HG03521 (cell line): ENCODE measurements at regions not wholly inside any gene's neighbourhood (a gene's known extent, or its start where the extent isn't known, plus 50 kb on each side); places are given as distances from the start of the nearest gene placed in this dataset.

Source experiments
- ATAC-seq: cut with Tn5 transposase; IDR thresholded peaks from one replicate; pipeline ENCODE4 v1.9.1; 2021; ENCODE audit warnings: mild to moderate bottlenecking, moderate library complexity; ENCODE audit not compliant: unreplicated experiment

DNA sequence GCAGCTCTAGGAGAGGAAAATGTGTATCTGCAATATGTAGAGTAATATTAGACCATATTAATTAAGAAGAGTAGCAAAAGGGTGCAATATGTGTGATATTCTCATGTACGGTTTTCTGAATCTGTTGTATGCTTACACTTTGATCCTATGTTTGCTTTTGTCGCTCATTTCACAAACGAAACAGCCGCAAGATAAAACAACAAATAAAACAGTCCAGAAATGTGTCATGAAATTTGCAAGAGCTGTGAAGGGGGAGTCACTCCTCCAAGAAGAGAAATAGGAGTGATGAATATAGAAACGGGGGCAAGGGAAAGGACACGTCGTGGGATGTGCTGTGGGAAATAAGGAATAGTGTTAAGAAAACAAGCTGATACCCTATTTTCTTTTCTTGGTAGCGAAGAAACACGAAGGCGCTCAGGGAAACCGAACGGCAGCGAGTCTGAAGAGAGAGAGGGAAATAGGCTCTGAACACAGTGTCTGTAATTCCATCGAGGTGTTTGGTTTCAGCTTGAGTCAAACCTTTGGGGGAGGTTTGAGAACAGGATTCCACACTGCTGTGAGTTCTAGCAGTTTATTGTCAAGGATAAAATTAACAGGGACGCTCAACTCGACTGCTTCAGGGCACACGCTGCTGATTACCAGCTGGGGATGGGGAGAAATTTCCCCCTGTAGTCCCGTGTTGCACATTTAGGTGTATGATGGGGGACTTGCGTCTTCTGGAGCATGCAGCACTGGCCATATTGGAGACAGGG is 595.6 kb upstream of the TENM3 start:
- ATAC-seq = no peak

DNA sequence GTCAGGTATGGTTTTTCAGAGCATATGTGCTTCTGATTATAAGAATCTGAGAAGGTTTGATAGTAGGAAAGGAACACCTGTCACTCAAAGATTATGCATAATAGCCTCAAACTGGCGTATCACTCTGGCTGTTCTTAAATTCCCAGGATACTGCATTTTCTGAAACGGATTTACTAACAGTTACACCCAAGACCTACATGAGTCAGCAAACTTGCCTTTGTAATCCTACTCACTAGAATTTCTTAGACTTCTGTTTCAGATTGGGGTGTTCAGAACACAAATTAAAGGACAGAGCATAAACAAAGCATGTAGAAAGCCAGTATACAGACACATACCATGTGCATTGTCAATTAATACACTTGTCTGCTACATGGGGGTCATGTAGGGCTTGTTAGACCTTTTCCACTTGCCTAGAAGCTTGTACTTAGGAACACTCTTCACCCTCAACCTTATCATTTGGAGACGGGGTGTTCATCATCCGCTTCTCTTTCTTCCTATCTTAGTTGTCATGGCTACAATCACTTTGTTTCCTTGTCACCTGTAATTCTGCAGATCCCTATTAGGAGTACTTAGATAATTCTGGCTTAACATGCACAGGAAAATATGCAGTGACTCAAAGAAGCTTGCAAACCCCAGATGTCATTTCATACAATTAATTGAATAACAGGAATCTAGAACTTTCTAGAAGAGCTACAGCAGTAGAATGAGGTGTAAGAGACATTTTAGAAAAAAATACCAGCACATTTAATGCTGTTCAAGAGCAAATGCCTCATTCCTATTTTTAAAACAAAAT is 593.0 kb upstream of the TENM3 start:
- no peak for ATAC-seq

DNA sequence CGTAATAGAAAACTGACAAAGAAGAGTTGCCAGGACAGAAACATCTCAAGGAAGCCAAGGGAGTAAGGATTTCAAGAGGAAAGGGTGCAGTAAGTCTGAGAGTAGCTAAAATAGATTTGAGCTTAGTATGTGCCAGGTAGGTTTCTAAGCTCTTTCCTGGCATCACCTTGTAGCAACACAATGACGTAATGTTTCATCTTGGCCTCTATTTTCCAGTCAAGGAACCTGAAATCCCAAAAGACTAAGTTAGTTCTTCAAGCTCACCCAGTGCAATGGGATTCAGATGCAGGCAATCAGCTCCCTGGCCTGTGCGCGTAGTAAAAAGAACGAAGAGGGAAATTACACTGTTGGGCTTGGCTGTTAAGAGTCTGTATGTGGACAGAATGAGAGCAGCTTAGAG is 586.5 kb upstream of the TENM3 start:
- ATAC-seq = no peak

DNA sequence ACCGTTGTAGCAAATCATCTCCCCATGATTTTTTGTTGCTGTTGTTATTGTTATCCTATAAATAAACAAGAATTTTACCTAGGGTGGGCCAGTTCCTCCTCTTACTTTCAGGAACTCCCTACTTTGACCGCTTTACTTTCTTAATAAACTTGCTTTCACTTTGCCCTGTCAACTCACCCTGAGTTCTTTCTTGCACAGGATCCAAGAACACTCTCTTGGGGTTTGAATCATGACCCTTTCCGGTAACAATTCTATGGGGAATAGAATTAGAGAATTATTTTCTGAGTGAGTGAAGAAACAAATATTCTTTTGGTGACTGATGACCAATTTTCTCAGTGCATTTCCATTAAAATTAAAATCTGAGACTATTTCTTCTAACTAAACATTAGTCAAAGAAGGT is 584.0 kb upstream of the TENM3 start:
- no peak for ATAC-seq

DNA sequence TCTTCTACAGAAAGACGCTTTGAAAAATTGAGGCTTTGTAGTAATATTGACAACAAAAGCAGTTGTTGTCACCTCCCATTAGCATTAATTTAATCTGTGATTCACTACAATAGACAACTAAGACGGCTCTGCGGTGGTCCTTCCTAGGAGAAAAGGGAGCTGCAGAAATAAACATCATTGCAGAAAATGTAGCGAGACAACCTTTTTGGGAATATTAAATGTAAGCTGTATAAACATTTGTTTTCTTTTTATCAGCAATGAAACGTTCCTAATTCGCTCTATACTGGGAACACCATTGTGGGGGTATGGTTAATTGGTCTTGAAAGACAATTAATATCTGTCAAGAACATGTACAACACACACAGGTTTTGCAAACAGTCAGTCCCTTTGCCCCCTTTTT is 583.3 kb upstream of the TENM3 start:
- no peak for ATAC-seq

DNA sequence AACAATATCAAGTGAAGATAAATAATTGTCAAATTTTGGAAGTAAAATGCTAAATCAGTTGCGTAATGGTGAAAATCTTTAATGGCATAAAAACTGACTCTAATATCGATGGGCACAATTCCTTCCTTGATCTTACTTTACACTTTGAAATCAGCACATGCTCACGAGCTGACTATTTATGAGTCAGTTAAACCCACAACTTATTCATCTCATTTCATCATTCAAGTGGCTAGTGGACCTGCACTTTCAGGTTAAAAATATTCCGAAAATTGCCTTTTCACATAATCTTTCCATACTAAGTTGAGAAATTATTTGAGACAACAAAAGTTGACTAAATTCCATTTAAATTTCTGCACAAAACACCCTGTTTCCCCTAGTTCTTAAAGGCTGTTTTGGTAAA is 582.1 kb upstream of the TENM3 start:
- no peak for ATAC-seq

DNA sequence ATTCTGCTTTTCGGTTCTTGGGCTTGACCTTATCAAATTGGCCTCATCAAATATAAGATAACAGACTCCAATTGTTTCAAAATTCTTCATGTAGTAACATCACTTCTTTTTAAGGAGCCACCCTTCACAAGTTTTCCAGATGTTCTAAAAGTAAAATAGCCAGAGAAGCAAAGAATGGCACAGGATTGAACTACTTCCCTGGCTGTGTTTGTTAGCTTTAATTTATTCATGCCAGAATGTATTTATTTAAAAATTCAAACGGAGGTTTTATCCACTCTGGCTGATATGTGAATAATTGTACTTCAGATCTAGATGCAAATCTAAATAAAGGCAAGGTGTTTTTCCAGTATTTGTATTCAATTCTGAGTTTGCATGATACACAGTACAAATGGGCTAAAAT is 581.3 kb upstream of the TENM3 start:
- ATAC-seq = no peak

DNA sequence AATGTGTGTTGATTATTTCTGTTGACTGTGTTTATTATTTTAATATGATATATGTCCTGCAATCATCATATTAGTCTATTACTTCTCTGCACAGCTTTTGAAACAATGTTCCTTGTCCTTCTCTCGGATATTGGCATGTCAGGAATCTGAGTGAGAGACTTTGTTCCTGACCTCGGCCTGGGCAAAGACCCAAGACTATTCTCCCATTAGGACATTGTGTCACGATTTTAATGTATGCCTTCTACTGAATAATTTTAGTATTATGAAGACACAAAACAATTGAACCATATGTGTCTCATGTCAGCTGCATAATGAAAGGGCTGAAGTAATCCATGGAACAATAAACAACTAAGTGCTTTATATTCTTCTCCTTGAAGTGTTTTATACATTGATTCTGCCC is 580.8 kb upstream of the TENM3 start:
- no peak for ATAC-seq

DNA sequence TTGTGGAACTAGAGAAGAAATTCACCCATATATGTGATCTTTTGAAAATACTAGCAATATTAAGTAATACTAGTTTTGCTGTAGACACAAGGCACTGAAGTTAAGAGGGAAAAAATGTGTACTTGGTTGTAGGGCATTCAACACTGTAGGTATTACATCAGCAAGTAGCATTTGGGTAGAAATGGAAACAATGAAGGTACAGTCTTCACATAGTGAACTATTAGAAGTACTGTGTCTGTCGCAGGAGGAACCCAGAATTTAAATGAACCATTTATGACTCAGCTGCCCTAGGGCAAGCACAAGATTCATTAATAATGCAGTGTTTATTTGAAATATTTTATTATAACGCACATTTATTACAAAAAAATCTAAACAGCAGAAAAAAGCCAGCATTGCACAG is 572.7 kb upstream of the TENM3 start:
- no peak for ATAC-seq

DNA sequence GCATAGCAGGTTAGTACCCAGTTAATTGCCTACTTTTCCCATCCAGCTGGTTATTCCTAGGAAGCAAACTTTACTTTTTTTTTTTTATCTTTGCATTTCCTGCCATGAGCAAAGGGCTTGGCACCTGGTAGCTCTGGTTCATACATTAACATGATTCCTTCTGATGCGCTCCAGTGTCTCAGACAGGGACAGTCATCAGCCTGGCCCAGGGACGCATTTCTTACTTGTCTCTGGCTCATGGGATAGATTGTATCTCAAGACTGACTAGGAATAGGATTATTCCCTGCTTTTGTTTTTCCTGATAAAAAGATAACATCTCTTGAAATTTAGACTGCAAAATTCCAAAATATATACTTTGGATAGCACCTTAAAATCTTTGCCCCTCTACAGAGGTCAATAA is 571.5 kb upstream of the TENM3 start:
- no peak for ATAC-seq

DNA sequence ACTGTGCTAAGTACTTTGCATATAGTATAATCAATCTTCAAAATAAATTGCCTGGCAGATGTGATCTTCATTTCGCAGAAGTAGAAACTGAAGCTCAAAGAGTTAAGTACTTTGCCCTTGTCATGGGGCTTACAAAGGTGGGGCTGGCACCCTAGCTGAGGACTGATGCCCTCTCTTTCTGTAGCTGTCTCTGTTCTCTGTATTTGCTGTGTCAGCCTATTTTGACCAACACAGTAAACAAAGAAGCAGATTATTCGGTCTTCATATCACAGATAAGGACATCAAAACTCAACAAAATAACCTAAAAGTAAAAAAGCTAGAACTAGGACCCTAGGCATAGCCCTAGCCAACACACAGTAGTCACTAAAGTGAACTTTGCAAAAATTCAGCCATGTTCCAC is 570.5 kb upstream of the TENM3 start:
- no peak for ATAC-seq

DNA sequence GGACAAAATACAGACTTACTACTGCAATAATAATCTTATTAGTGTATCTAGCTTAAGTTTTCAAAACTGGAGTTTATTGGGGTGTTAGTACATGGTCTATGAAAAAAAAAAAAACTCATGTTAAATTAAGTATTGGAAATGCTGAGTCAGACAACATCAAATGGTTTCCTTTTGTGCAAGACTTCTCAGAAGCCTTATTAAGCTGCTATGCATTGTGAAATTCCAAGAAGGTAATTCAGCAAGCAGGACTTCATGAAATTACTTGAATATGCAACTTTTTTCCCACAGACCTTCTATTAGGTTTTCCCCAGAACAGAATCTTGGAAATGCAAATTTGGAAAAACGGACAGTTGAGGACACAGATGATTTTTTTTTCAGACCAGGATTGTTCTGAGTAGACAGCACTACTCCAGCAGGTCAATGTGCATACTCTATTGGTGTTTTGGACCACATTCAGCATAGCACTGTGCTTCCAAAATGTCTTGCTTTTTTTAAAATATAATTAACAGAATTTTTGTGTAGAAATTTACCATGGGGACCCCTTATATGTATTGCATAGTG is 568.8 kb upstream of the TENM3 start:
- no peak for ATAC-seq

DNA sequence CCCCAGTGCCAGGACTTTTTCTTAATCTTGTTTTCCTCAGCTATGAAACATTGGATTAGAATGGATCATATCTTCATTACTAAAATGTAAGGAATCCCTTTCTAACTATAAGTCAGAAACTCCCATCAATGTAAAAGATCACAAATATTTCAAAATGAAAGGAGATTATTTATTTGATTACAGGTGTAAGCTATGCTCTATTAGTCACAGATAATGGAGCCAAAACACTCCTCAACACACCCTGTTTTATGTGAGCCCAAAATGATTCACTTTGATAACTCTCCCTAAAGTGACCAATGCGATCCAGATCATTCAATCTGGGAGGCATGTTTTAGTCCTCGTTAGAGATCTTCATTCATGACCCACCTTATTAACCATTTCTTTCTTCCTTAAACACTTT is 566.7 kb upstream of the TENM3 start:
- no peak for ATAC-seq

DNA sequence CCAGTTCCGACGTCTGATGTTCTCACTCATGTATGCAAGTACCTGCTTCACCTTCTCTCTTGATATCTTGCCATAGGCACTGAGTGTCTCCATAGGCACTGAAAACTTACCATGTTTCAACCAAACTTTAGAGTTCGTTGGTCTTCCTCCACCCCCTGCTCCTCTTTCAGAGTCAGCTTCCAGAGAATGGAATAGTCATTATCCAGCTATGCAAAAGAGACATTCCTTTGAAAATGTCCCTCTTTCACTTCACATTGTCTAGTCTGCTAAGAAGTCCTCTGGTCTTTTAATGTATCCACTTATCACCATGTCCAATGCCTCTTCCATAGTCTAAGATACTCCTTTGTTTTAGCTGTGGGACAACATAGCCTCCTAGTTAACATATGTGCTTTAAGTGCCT is 566.0 kb upstream of the TENM3 start:
- no peak for ATAC-seq

DNA sequence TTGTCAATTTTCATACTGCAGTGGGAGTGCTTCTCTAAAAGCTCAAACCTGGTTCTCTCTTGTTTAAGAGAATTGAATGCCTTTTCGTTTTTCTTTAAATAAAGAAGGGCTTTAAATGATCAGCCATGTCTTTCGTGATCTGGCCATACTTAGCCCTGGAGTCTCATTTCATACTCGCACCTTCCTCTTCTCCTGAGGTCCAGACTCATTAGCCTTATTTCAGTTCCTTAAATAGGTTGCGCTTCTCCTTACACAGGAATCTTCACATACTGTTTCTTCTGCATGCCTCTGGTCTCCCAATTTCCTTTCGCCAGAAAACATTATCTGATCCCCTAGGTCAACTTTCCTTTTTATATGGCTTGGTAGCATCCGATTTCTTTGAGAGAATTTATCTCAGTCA is 565.6 kb upstream of the TENM3 start:
- ATAC-seq = no peak

DNA sequence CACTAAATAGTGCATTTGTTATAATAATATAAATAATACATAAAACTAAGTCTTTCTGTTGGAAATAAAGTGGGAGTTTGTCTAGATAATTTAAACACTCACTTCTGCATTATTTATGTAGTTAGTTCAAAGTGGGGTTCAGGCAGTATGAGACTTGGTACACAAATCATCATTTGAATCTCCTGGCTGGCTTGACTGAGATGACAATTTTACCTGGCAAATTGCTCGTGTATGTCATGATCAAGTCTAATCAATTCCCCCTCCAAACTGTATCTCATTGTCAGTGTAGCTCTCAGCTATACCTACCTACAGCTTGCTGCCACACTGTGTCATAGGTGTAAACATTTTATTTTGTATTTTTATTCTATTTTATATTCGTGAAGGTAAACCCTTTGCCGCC is 563.4 kb upstream of the TENM3 start:
- ATAC-seq = no peak

DNA sequence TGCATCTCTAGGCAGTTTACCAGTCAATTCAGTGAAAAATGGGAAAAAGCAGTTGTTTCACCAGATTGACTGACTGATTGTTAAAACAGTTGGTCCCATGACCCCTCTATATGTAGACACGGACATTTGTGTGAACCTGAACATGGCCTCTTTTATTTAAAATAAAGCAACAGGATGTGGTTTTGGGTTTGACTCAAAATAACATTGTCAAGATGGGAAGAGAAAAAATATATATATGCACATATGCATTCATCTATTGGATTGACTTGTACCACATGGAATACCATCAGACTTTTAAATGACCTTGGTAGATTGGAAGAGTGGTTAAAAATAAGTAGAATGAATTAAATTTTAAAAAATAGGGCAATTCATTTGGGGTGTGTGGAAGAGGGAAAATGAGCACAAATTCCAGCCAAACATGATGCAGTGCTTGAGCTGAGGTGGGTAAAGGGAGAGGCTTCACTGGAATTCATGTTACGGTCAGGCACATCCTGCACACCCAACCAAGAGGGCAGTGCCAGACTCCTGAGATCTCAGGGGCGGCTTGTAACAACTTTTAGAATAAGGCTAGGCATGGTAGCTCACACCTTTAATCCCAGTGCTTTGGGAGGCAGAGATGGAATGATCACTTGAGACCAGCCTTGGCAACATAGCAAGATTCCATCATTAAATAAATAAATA is 560.7 kb upstream of the TENM3 start:
- ATAC-seq = no peak

DNA sequence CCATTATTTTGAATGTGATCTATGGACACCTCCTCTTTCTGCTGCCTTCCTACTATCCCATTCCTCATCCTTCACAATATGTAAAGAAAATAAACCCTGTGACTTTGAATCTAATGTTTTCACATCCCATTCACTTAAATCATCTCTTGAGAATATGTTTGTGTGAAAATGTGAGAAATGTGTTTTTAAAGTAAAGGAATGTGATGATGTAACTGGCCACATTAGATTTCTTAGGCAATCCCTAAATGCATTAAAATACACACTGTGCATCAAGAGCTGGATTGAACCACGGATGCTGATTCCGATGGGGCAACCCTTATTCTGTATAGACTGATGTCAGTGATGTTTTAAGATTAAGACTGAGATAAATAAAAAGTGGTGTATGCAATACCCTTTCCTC is 558.9 kb upstream of the TENM3 start:
- no peak for ATAC-seq

DNA sequence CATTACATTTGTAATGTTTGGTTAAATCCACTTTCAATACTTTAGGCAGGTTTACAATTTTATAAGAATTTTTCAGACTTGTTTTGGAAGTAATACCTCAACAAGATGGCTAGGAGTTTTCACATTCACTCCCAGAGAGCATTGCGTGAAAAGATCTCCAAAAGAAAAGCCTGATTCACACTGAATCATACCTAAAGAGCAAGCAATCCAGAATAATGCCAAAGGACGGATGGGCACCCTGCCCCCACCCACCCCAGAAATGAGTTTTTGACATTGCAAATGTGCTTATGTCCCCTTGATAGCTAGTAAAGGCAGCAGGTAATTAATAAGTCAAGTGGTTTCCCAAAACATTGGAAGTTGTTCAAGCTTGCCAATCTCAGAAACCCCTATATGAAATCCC is 557.7 kb upstream of the TENM3 start:
- ATAC-seq = no peak

DNA sequence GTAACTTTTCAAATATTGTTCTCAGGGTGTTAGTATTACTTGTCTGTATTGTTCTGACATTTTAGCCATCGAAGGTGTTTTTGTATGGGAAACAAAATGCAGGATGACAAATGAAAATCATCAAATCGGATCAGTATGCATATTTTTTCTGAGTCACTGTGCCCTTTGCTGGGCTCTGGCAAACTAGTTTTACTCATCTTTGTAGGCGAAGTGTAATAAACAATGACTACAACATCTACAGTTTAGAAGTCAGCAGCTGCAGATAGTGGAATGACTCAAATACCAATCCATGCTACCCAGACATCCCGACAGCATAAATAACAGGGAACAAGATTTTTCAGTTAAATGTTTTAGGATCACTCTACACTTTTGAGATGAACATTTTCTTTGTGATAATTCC is 557.3 kb upstream of the TENM3 start:
- no peak for ATAC-seq

DNA sequence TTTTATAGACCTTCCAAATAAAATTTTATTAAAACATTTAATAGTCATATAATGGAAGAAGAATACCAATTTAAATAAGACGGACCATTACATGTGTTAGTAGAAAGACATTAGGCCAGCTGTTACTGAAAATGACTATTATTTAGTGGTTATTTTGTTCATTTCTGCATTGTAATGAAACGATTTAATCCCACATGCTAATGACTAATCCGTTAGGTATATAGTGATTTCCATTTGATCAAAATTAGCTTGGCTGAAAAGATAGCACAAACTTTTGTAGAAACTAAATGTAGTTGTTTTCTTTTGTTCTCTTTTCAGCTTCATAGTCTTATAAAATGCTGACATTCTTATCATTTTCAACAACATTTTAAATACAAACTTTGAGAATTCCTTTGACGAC is 556.1 kb upstream of the TENM3 start:
- ATAC-seq = no peak

DNA sequence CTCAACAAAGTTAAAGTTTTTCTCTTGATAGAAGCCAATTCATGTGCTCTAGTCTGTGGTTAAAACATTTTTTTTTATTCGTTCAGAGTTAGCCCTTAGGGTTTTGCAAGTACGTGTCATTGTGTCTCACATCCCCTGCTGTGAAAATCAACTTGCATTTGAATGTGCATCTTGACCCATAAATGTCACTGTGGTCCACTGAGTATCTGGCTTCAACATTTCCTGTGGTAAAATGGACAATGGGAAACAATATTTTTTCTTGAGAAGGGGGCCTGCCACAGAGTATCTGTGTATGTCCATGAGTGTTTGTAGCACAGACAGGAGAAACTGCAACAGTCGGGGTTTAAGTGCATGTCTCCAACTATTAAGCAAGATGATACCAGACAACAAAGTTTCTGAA is 554.8 kb upstream of the TENM3 start:
- no peak for ATAC-seq
